Large intestine (tissue), 3 donors: ENCODE measurements at regions not wholly inside any gene's neighbourhood (a gene's known extent, or its start where the extent isn't known, plus 50 kb on each side); places are given as distances from the start of the nearest gene placed in this dataset.

Experiments used
- DNase-seq, 2 donors: peaks; one replicate each; pipeline versions ENCODE4 v3.0.0 to v3.0.0-alpha.2; 2013
- H3K27ac ChIP-seq: one replicate; pipeline ENCODE4 v1.5.1; 2013; ENCODE audit warnings: low read length
- H3K27me3 ChIP-seq: 2 replicates; pipeline ENCODE4 v1.6.1; 2013; ENCODE audit warnings: low read length; ENCODE audit not compliant: control insufficient read depth, insufficient read depth
- H3K36me3 ChIP-seq: 2 replicates; pipeline ENCODE4 v1.6.1; 2013; ENCODE audit warnings: low read length; ENCODE audit not compliant: control insufficient read depth, insufficient read depth
- H3K4me1 ChIP-seq: one replicate; pipeline ENCODE4 v1.6.1; 2013; ENCODE audit warnings: low read length; ENCODE audit not compliant: control insufficient read depth, insufficient read depth
- H3K4me3 ChIP-seq: one replicate; pipeline ENCODE4 v1.5.1; 2013; ENCODE audit warnings: low read length
- H3K9me3 ChIP-seq: one replicate; pipeline ENCODE4 v1.6.1; 2013; ENCODE audit warnings: mild to moderate bottlenecking, low read depth, low read length, moderate library complexity; ENCODE audit not compliant: control insufficient read depth
- WGBS: methylation state at CpG from one replicate; pipeline ENCODE4 v1.1.5; 2013; ENCODE audit warnings: low lambda C conversion rate; ENCODE audit not compliant: insufficient coverage; 5-methylcytosine and 5-hydroxymethylcytosine counted together

GRCh38 chr2:221640686-221641085 is 68.6 kb upstream of the EPHA4 start:
- no peaks in the 10 kb centered on the region for H3K9me3 ChIP-seq
- H3K36me3 ChIP-seq, result no peaks in the 10 kb centered on the region
- H3K27me3 ChIP-seq, result no peaks in the 10 kb centered on the region
- H3K4me3 ChIP-seq, result no peak overlapping the region
- H3K27ac ChIP-seq, result no peak overlapping the region
- DNase-seq, result no peak
- WGBS, result no CpG with 5 or more reads among the region's 1 CpG
- no peaks in the 10 kb centered on the region for H3K4me1 ChIP-seq

DNA sequence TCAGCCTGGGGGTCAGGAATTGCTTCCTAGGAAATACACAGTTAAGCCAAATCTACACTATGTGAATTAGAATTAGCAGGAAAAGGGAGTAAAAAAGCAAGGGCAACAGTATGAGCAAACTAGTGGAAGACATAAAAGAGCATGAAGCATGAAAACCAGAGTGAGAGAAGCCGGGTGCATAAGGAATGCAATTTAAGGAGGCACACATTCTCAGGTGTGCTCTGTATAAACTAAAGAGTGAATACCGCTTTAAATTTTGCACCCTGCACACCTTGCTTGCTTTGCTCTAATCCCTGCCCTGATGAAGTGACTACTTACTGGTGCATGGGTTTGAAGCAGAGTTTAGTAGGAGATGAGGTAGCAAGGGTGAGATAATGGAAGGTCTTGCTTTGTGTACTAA is 65.7 kb upstream of the EPHA4 start:
- 67% methylated on average over 1 of the region's 2 CpGs for WGBS
- H3K27me3 ChIP-seq, result no peaks in the 10 kb centered on the region
- no peaks in the 10 kb centered on the region for H3K9me3 ChIP-seq
- H3K4me1 ChIP-seq, result no peaks in the 10 kb centered on the region
- no peak overlapping the region for H3K4me3 ChIP-seq
- no peaks in the 10 kb centered on the region for H3K36me3 ChIP-seq
- H3K27ac ChIP-seq, result no peak overlapping the region
- no peak for DNase-seq

GRCh38 chr2:221635949-221636348 is 63.8 kb upstream of the EPHA4 start:
- H3K4me3 ChIP-seq, result no peak overlapping the region
- no peaks in the 10 kb centered on the region for H3K36me3 ChIP-seq
- no peaks in the 10 kb centered on the region for H3K4me1 ChIP-seq
- H3K27ac ChIP-seq, result no peak overlapping the region
- H3K27me3 ChIP-seq, result no peaks in the 10 kb centered on the region
- DNase-seq, result peak; percentile 4 to 5
- H3K9me3 ChIP-seq, result no peaks in the 10 kb centered on the region

DNA sequence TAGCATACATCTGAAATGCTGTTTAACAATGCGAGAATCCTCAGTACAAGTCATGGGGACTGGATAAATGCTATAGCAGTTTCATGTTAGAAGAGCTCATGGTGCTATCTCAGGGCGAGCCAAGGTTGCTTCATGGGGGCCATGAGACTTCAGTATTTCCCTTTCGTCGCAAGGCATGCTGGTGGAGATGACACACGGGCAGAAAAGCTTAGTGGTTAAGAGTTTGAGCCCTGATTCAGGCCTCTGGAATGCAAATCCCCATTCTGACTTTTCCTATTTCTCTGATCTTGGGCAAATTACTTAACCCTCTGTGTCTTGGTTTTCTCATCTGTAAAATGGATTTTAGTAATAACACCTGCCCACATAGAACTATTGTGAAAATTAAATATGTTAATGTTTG is 57.4 kb upstream of the EPHA4 start:
- no peak for DNase-seq

GRCh38 chr2:221624475-221624874 is 52.4 kb upstream of the EPHA4 start:
- Histone ChIP-seq H3K9me3 (no peaks in the 10 kb centered on the region), H3K27ac (no peak overlapping the region), H3K4me1 (no peaks in the 10 kb centered on the region), H3K36me3 (no peaks in the 10 kb centered on the region), H3K27me3 (no peaks in the 10 kb centered on the region), H3K4me3 (no peak overlapping the region)
- DNase-seq, result no peak
- no CpG with 5 or more reads among the region's 1 CpG for WGBS

More for the DNA sequence above, 57.4 kb upstream of the EPHA4 start:
- Histone ChIP-seq H3K36me3 (no peaks in the 10 kb centered on the region), H3K9me3 (no peaks in the 10 kb centered on the region), H3K4me1 (no peaks in the 10 kb centered on the region), H3K27me3 (no peaks in the 10 kb centered on the region), H3K27ac (no peak overlapping the region), H3K4me3 (no peak overlapping the region)
- WGBS, result no CpG with 5 or more reads among the region's 5 CpGs
